Loucy (cell line): ENCODE measurements at regions not wholly inside any gene's neighbourhood (a gene's known extent, or its start where the extent isn't known, plus 50 kb on each side); places are given as distances from the start of the nearest gene placed in this dataset.

Source experiments
- H2AFZ ChIP-seq: fragments of 200-600 bp; sonication (generic); 2 replicates; pipeline ENCODE4 v1.6.0; 2016; ENCODE audit warnings: antibody characterized with exemption, mild to moderate bottlenecking, low read length, moderate library complexity
- H3F3A ChIP-seq: fragments of 200-600 bp; 2 replicates; pipeline ENCODE4 v1.6.0; 2016; ENCODE audit warnings: antibody characterized with exemption, low read depth, mild to moderate bottlenecking
- H3K27me3 ChIP-seq: fragments of 200-600 bp; sonication (generic); 2 replicates; pipeline ENCODE4 v1.6.1; 2014; ENCODE audit warnings: low read length, mild to moderate bottlenecking; ENCODE audit not compliant: insufficient read depth, poor library complexity, severe bottlenecking
- H3K36me3 ChIP-seq: fragments of 200-600 bp; sonication (generic); 2 replicates; pipeline ENCODE4 v1.6.1; 2016; ENCODE audit warnings: low read length; ENCODE audit not compliant: insufficient read depth
- H3K4me1 ChIP-seq: fragments of 200-600 bp; sonication (generic); 2 replicates; pipeline ENCODE4 v1.5.1; 2014; ENCODE audit warnings: low read length, mild to moderate bottlenecking; ENCODE audit not compliant: insufficient read depth, poor library complexity, severe bottlenecking
- H3K4me2 ChIP-seq: fragments of 200-600 bp; sonication (generic); 2 replicates; pipeline ENCODE4 v1.6.0; 2014; ENCODE audit warnings: antibody characterized with exemption, low read length, low read depth, mild to moderate bottlenecking; ENCODE audit not compliant: poor library complexity, severe bottlenecking
- H3K4me3 ChIP-seq: fragments of 200-600 bp; sonication (generic); 2 replicates; pipeline ENCODE4 v1.5.1; 2014; ENCODE audit warnings: low read length, mild to moderate bottlenecking, mixed read lengths; ENCODE audit not compliant: poor library complexity, severe bottlenecking
- H3K79me2 ChIP-seq: fragments of 200-600 bp; sonication (generic); 2 replicates; pipeline ENCODE4 v1.6.1; 2014; ENCODE audit warnings: low read length; ENCODE audit not compliant: insufficient read depth
- H3K9ac ChIP-seq: fragments of 200-600 bp; sonication (generic); 2 replicates; pipeline ENCODE4 v1.6.0; 2014; ENCODE audit warnings: mild to moderate bottlenecking, low read depth, low read length, moderate library complexity; ENCODE audit not compliant: poor library complexity, severe bottlenecking
- H3K9me2 ChIP-seq: fragments of 200-600 bp; sonication (generic); replicated peaks from 2 replicates; pipeline ENCODE4 v1.6.1; 2016; ENCODE audit warnings: low read depth, low read length, mixed read lengths
- H3K9me3 ChIP-seq: fragments of 200-600 bp; sonication (generic); 2 replicates; pipeline ENCODE4 v1.6.1; 2014; ENCODE audit warnings: mild to moderate bottlenecking, antibody characterized with exemption, low read length, low read depth; ENCODE audit not compliant: insufficient read depth
- H4K20me1 ChIP-seq: fragments of 200-600 bp; sonication (generic); 2 replicates; pipeline ENCODE4 v1.6.0; 2014; ENCODE audit warnings: antibody characterized with exemption, low read length, mild to moderate bottlenecking; ENCODE audit not compliant: insufficient read depth, poor library complexity, severe bottlenecking
- CTCF ChIP-seq: fragments of 200-600 bp; sonication (generic); conservative IDR thresholded peaks from 2 replicates; pipeline ENCODE4 v1.5.1; 2014; ENCODE audit warnings: mild to moderate bottlenecking, antibody characterized with exemption, low read length
- EZH2phosphoT487 ChIP-seq: fragments of 200-600 bp; IDR thresholded peaks from 2 replicates; pipeline ENCODE4 v1.6.1; 2018; ENCODE audit warnings: antibody characterized with exemption, mild to moderate bottlenecking, moderate library complexity, borderline replicate concordance

GRCh38 chr12:74890237-74890599 is 319.4 kb downstream of the KCNC2 start:
- Histone ChIP-seq H3K4me2 (no peak overlapping the region), H3K9me2 (0 out of 2 replicates have a peak, but pooled peaks cover 6% of the 10 kb centered on the region)

GRCh38 chr12:74891083-74891668 is 318.5 kb downstream of the KCNC2 start:
- Histone ChIP-seq H3K4me1 (no peaks in the 10 kb centered on the region), H3K9me2 (0 out of 2 replicates have a peak, but pooled peaks cover 3% of the 10 kb centered on the region), H4K20me1 (no peaks in the 10 kb centered on the region), H3K36me3 (no peaks in the 10 kb centered on the region), H3K9ac (no peak overlapping the region), H2AFZ (no peak overlapping the region), H3K9me3 (no peaks in the 10 kb centered on the region), H3K4me3 (no peak overlapping the region), H3K79me2 (no peaks in the 10 kb centered on the region), H3F3A (no peaks in the 10 kb centered on the region), H3K27me3 (no peaks in the 10 kb centered on the region), H3K4me2 (no peak overlapping the region)
- TF ChIP-seq EZH2phosphoT487 (no peak), CTCF (no peak)

More at GRCh38 chr12:74890237-74890599, 319.4 kb downstream of the KCNC2 start:
- Histone ChIP-seq H3K9ac (no peak overlapping the region), H3K36me3 (no peaks in the 10 kb centered on the region), H3K4me1 (no peaks in the 10 kb centered on the region), H3K9me3 (no peaks in the 10 kb centered on the region), H3K79me2 (no peaks in the 10 kb centered on the region), H2AFZ (no peak overlapping the region), H3K4me3 (no peak overlapping the region), H4K20me1 (no peaks in the 10 kb centered on the region), H3K27me3 (no peaks in the 10 kb centered on the region), H3F3A (no peaks in the 10 kb centered on the region)
- TF ChIP-seq CTCF: no peak
- no peak for TF ChIP-seq EZH2phosphoT487

GRCh38 chr12:74892057-74892633 is 317.5 kb downstream of the KCNC2 start:
- no peak overlapping the region for H2AFZ ChIP-seq
- H4K20me1 ChIP-seq: no peaks in the 10 kb centered on the region
- H3K27me3 ChIP-seq: no peaks in the 10 kb centered on the region
- H3K79me2 ChIP-seq: no peaks in the 10 kb centered on the region
- H3K4me3 ChIP-seq: no peak overlapping the region
- H3K36me3 ChIP-seq: no peaks in the 10 kb centered on the region
- H3K9ac ChIP-seq: no peak overlapping the region
- no peaks in the 10 kb centered on the region for H3K4me1 ChIP-seq
- H3K9me3 ChIP-seq: no peaks in the 10 kb centered on the region
- H3K4me2 ChIP-seq: no peak overlapping the region
- no peaks in the 10 kb centered on the region for H3K9me2 ChIP-seq
- TF ChIP-seq EZH2phosphoT487 (no peak), CTCF (no peak)
- H3F3A ChIP-seq: no peaks in the 10 kb centered on the region
